ENCODE measurements at regions not wholly inside any gene's neighbourhood (a gene's known extent, or its start where the extent isn't known, plus 50 kb on each side); places are given as distances from the start of the nearest gene placed in this dataset.

DNA sequence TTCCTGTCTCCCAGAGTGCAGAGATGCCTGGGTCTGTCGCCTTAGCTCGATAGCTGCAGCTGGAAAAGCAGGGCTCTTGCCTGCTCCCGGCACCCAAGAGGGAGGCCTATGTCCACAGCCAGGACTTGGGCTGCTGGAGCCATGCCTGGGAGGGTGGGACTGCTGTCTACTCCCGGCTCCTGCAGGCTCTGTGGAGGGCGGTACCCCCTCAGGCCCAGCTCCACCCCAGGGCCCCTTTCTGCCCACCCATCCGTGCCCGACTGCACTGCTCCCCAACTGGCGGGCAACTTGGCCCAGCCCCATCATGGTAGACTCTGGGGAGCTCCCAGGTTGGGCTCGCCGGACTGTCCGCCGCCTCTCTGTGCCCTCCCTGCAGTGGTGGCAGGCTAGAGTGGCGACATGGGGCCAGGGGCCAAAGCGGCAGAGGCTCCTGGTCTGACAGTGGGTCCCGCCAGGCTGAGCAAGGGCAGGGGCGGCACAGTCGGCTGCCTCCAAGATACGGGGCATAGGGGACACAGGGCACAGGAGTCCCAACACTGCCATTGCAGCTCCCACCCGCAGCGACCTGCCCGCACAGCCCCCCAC lies 901.0 kb downstream of the CCDC85A start:
- DNase-seq: no peak
- Histone ChIP-seq H3K36me3 (replicated peaks) (no peaks in the 10 kb centered on the region), H3K27ac (no peak overlapping the region), H3K27me3 (replicated peaks) (no peaks in the 10 kb centered on the region), H3K4me3 (ENCODE audit: low read depth, low read length) (no peak overlapping the region)
- TF ChIP-seq, protein P1, sequence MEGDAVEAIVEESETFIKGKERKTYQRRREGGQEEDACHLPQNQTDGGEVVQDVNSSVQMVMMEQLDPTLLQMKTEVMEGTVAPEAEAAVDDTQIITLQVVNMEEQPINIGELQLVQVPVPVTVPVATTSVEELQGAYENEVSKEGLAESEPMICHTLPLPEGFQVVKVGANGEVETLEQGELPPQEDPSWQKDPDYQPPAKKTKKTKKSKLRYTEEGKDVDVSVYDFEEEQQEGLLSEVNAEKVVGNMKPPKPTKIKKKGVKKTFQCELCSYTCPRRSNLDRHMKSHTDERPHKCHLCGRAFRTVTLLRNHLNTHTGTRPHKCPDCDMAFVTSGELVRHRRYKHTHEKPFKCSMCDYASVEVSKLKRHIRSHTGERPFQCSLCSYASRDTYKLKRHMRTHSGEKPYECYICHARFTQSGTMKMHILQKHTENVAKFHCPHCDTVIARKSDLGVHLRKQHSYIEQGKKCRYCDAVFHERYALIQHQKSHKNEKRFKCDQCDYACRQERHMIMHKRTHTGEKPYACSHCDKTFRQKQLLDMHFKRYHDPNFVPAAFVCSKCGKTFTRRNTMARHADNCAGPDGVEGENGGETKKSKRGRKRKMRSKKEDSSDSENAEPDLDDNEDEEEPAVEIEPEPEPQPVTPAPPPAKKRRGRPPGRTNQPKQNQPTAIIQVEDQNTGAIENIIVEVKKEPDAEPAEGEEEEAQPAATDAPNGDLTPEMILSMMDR (IDR thresholded peaks at IDR 0.05; ENCODE audit: low read depth, low read length, missing control alignments): no peak
- in situ Hi-C loops (cut with HindIII; ENCODE audit: low pct_ligation_motif_present, low sequenced_read_pairs): no loop called here

DNA sequence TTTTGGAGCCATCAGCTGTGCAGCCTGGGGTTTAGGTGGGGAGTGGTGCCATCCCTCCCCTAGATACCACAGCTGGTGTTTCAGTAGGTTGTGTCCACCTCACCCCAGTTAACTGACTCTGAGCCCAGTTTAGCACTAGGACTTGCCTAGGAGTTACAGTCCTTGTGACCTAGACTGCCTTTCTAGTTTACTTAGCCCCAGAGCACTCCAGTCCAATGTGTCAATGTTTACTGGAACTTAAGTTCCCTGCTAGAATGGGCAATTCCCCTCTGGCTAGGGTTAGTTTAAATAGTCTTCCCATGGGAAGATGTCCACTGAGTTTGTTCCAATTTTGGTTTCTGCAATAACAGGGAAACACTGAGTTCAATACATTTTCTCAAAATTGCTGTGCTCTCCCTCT lies 909.2 kb downstream of the CCDC85A start:
- no peak for DNase-seq
- Histone ChIP-seq H3K27me3 (replicated peaks) (no peaks in the 10 kb centered on the region), H3K36me3 (replicated peaks) (no peaks in the 10 kb centered on the region), H3K4me3 (ENCODE audit: low read depth, low read length) (no peak overlapping the region), H3K27ac (no peak overlapping the region)
- in situ Hi-C loops (cut with HindIII; ENCODE audit: low pct_ligation_motif_present, low sequenced_read_pairs): no loop called here
- TF ChIP-seq, protein P1 (IDR thresholded peaks at IDR 0.05; ENCODE audit: low read depth, low read length, missing control alignments): no peak

DNA sequence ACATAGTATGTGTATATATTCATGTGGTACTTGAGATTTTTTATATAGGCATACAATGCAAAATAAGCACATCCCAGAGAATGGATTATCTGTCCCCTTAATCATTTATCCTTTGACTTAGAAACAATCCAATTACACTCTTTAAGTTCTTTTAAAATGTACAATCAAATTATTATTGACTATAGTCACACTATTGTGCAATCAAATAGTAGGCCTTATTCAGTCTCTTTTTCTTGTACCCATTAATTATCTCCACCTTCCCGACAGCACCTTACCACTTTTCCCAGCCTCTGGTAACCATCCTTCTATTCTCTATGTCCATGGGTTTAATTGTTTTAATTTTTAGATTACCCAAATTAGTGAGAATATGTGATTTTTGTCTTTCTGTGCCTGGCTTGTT lies 914.1 kb downstream of the CCDC85A start:
- Histone ChIP-seq H3K4me3 (ENCODE audit: low read depth, low read length) (no peak overlapping the region), H3K36me3 (replicated peaks) (no peaks in the 10 kb centered on the region), H3K27ac (no peak overlapping the region), H3K27me3 (replicated peaks) (no peaks in the 10 kb centered on the region)
- in situ Hi-C loops (cut with HindIII; ENCODE audit: low pct_ligation_motif_present, low sequenced_read_pairs): no loop called here
- TF ChIP-seq, protein P1 (IDR thresholded peaks at IDR 0.05; ENCODE audit: low read depth, low read length, missing control alignments): no peak
- no peak for DNase-seq

- Histone ChIP-seq H3K36me3 (replicated peaks) (no peaks in the 10 kb centered on the region), H3K4me3 (ENCODE audit: low read depth, low read length) (no peak overlapping the region), H3K27me3 (replicated peaks) (no peaks in the 10 kb centered on the region), H3K27ac (no peak overlapping the region)
- TF ChIP-seq, protein P1 (IDR thresholded peaks at IDR 0.05; ENCODE audit: low read depth, low read length, missing control alignments): no peak
- in situ Hi-C loops (cut with HindIII; ENCODE audit: low pct_ligation_motif_present, low sequenced_read_pairs): no loop called here
- no peak for DNase-seq
These were observed 916.6 kb downstream of the CCDC85A start for GRCh38 chr2:57100436-57100835.

DNA sequence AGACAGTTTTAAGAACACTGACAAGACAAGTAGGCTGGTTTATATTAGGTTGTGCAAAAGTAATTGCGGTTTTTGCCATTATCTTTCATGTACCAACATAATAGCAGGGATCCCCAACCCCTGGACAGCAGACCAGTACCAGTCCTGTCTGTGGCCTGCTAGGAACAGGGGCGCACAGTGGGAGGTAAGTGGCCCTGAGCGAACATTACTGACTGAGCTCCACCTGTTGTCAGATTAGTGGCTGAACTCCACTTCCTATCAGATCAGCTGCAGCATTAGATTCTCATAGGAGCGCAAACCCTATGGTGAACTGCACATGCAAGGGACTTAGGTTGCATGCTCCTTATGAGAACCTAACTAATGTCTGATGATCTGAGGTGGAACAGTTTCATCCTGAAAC lies 921.9 kb downstream of the CCDC85A start:
- in situ Hi-C loops (cut with HindIII; ENCODE audit: low pct_ligation_motif_present, low sequenced_read_pairs): no loop called here
- Histone ChIP-seq H3K27ac (no peak overlapping the region), H3K36me3 (replicated peaks) (no peaks in the 10 kb centered on the region), H3K4me3 (ENCODE audit: low read depth, low read length) (no peak overlapping the region), H3K27me3 (replicated peaks) (no peaks in the 10 kb centered on the region)
- DNase-seq: no peak
- TF ChIP-seq, protein P1 (IDR thresholded peaks at IDR 0.05; ENCODE audit: low read depth, low read length, missing control alignments): no peak

DNA sequence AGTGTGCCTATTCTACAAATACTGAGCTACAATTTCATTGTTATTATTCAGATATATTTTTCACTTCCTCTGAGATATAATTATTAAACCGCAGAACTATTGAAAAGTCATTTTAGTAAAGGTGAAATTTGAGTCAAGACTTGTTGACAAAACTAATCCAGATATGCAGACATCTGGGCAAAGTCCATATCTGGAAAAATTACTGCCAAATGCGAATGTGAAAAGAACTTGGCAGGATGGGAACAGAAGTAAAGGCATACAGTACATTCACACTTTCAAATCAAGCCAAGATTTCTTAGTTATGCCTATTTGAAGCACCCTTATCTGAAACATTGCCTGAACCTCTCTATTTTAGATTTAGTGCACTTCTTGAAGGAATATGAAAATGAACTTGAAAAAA lies 923.6 kb downstream of the CCDC85A start:
- no peak overlapping the region for H3K27ac ChIP-seq
- H3K4me3 ChIP-seq (ENCODE audit: low read depth, low read length): no peak overlapping the region
- H3K36me3 ChIP-seq (replicated peaks): no peaks in the 10 kb centered on the region
- DNase-seq: no peak
- TF ChIP-seq, protein P1 (IDR thresholded peaks at IDR 0.05; ENCODE audit: low read depth, low read length, missing control alignments): no peak
- in situ Hi-C loops (cut with HindIII; ENCODE audit: low pct_ligation_motif_present, low sequenced_read_pairs): no loop called here
- no peaks in the 10 kb centered on the region for H3K27me3 ChIP-seq (replicated peaks)
